ENCODE measurements at regions not wholly inside any gene's neighbourhood (a gene's known extent, or its start where the extent isn't known, plus 50 kb on each side); places are given as distances from the start of the nearest gene placed in this dataset.

DNA sequence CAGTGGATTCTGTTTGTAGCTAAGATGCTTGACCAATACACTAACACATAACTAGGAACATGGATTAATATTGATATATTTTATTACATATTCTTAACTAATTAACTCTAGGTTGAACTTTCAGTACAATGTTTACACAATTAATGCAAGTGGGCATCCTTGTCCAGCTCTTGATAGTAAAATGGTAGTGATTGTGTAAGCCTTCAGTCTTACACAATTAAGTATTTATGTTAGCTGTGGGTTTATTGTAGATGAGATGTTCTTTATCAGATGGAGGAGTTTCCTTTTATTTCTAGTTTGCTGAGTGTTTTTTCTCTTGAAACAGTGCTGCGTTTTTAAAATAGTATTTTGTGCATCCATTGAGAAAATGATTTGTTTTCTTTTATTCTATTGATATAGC lies 1210.8 kb downstream of the CDH12 start:
- TF ChIP-seq CEBPB (IDR thresholded peaks at IDR 0.05) (no peak), YY1 (IDR thresholded peaks at IDR 0.05; ENCODE audit: low read depth) (no peak), ZBTB7A (IDR thresholded peaks at IDR 0.05; ENCODE audit: low read depth) (no peak), RAD21 (IDR thresholded peaks at IDR 0.05; ENCODE audit: low read depth) (no peak), CREB1 (IDR thresholded peaks at IDR 0.05; ENCODE audit: low read depth) (no peak), EGR1 (IDR thresholded peaks at IDR 0.05) (no peak), FOXM1 (IDR thresholded peaks at IDR 0.05; ENCODE audit: borderline replicate concordance, low read depth) (no peak), EP300 (IDR thresholded peaks at IDR 0.05; ENCODE audit: borderline replicate concordance) (no peak), NFIC (IDR thresholded peaks at IDR 0.05) (no peak), TAF1 (IDR thresholded peaks at IDR 0.05; ENCODE audit: low read depth) (no peak), TEAD4 (IDR thresholded peaks at IDR 0.05) (no peak)
- TF ChIP-seq, protein P1, sequence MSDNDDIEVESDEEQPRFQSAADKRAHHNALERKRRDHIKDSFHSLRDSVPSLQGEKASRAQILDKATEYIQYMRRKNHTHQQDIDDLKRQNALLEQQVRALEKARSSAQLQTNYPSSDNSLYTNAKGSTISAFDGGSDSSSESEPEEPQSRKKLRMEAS (IDR thresholded peaks at IDR 0.05) = no peak
- TF ChIP-seq, protein P2, sequence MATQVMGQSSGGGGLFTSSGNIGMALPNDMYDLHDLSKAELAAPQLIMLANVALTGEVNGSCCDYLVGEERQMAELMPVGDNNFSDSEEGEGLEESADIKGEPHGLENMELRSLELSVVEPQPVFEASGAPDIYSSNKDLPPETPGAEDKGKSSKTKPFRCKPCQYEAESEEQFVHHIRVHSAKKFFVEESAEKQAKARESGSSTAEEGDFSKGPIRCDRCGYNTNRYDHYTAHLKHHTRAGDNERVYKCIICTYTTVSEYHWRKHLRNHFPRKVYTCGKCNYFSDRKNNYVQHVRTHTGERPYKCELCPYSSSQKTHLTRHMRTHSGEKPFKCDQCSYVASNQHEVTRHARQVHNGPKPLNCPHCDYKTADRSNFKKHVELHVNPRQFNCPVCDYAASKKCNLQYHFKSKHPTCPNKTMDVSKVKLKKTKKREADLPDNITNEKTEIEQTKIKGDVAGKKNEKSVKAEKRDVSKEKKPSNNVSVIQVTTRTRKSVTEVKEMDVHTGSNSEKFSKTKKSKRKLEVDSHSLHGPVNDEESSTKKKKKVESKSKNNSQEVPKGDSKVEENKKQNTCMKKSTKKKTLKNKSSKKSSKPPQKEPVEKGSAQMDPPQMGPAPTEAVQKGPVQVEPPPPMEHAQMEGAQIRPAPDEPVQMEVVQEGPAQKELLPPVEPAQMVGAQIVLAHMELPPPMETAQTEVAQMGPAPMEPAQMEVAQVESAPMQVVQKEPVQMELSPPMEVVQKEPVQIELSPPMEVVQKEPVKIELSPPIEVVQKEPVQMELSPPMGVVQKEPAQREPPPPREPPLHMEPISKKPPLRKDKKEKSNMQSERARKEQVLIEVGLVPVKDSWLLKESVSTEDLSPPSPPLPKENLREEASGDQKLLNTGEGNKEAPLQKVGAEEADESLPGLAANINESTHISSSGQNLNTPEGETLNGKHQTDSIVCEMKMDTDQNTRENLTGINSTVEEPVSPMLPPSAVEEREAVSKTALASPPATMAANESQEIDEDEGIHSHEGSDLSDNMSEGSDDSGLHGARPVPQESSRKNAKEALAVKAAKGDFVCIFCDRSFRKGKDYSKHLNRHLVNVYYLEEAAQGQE (IDR thresholded peaks at IDR 0.05; ENCODE audit: low read depth) = no peak

Data from Ishikawa (cell line).